OCI-LY1 (cell line): ENCODE measurements at regions not wholly inside any gene's neighbourhood (a gene's known extent, or its start where the extent isn't known, plus 50 kb on each side); places are given as distances from the start of the nearest gene placed in this dataset.

ENCODE experiments used
- H2AFZ ChIP-seq: fragments of 200-600 bp; sonication (generic), shearing (Covaris generic); 2 replicates; pipeline ENCODE4 v1.6.0; 2014; ENCODE audit warnings: antibody characterized with exemption, mild to moderate bottlenecking, low read length
- H3F3A ChIP-seq: fragments of 200-600 bp; sonication (generic), shearing (Covaris generic); 2 replicates; pipeline ENCODE4 v1.6.0; 2014; ENCODE audit warnings: mild to moderate bottlenecking, antibody characterized with exemption, low read length, moderate library complexity; ENCODE audit not compliant: insufficient read depth
- H3K27ac ChIP-seq: fragments of 200-600 bp; sonication (generic); 2 replicates; pipeline ENCODE4 v1.5.1; 2014; ENCODE audit warnings: low read length, mixed run types, mild to moderate bottlenecking, low read depth; ENCODE audit not compliant: poor library complexity, severe bottlenecking
- H3K27me3 ChIP-seq: fragments of 200-600 bp; sonication (generic); 2 replicates; pipeline ENCODE4 v1.6.0; 2014; ENCODE audit warnings: antibody characterized with exemption, mild to moderate bottlenecking, low read length, moderate library complexity; ENCODE audit not compliant: insufficient read depth
- H3K36me3 ChIP-seq: fragments of 200-600 bp; sonication (generic); 2 replicates; pipeline ENCODE4 v1.6.1; 2014; ENCODE audit warnings: mild to moderate bottlenecking, antibody characterized with exemption, low read length, moderate library complexity, mixed read lengths; ENCODE audit not compliant: insufficient read depth
- H3K4me1 ChIP-seq: fragments of 200-600 bp; sonication (generic); 2 replicates; pipeline ENCODE4 v1.5.1; 2014; ENCODE audit warnings: mild to moderate bottlenecking, low read length, moderate library complexity; ENCODE audit not compliant: insufficient read depth, severe bottlenecking
- H3K4me2 ChIP-seq: fragments of 200-600 bp; sonication (generic), shearing (Covaris generic); 2 replicates; pipeline ENCODE4 v1.6.1; 2014; ENCODE audit warnings: low read length
- H3K4me3 ChIP-seq: fragments of 200-600 bp; sonication (generic); 2 replicates; pipeline ENCODE4 v1.5.1; 2014; ENCODE audit warnings: low read length, low read depth, mild to moderate bottlenecking, mixed read lengths; ENCODE audit not compliant: poor library complexity, severe bottlenecking
- H3K79me2 ChIP-seq: fragments of 200-600 bp; shearing (Covaris generic); 2 replicates; pipeline ENCODE4 v1.6.1; 2016; ENCODE audit warnings: mixed run types, low read length, mixed read lengths; ENCODE audit not compliant: insufficient read depth
- H3K9ac ChIP-seq: fragments of 200-600 bp; sonication (generic), shearing (Covaris generic); 2 replicates; pipeline ENCODE4 v1.6.1; 2014; ENCODE audit warnings: mild to moderate bottlenecking, low read length, mixed read lengths
- H3K9me2 ChIP-seq: fragments of 200-600 bp; sonication (generic), shearing (Covaris generic); 2 replicates; pipeline ENCODE4 v1.6.1; 2014; ENCODE audit warnings: low read depth, mild to moderate bottlenecking, low read length, mixed read lengths
- H3K9me3 ChIP-seq: fragments of 200-600 bp; shearing (Covaris generic); 2 replicates; pipeline ENCODE4 v1.6.1; 2014; ENCODE audit warnings: low read length, mixed read lengths
- H4K20me1 ChIP-seq: fragments of 200-600 bp; sonication (generic), shearing (Covaris generic); 2 replicates; pipeline ENCODE4 v1.6.0; 2016; ENCODE audit warnings: mild to moderate bottlenecking, low read length; ENCODE audit not compliant: insufficient read depth
- CTCF ChIP-seq: fragments of 200-600 bp; sonication (generic), shearing (Covaris generic); IDR thresholded peaks from 2 replicates; pipeline ENCODE4 v1.5.1; 2017; ENCODE audit warnings: mild to moderate bottlenecking, antibody characterized with exemption, low read length, moderate library complexity, mixed read lengths
- EZH2 ChIP-seq: fragments of 200-600 bp; sonication (generic), shearing (Covaris generic); IDR thresholded peaks from 2 replicates; pipeline ENCODE4 v1.8.0; 2017; ENCODE audit warnings: borderline replicate concordance, mixed run types, mild to moderate bottlenecking, antibody characterized with exemption, low read length, moderate library complexity, mixed read lengths

GRCh38 chr11:50169634-50170033 lies 137.0 kb downstream of the OR4C45 start:
- H3K4me2 ChIP-seq: no peak overlapping the region

GRCh38 chr11:50170115-50170514 lies 137.4 kb downstream of the OR4C45 start:
- Histone ChIP-seq H2AFZ (no peak overlapping the region), H3K27me3 (no peaks in the 10 kb centered on the region), H3K9ac (no peak overlapping the region), H4K20me1 (no peaks in the 10 kb centered on the region), H3K4me3 (no peak overlapping the region), H3K9me2 (no peaks in the 10 kb centered on the region), H3F3A (no peaks in the 10 kb centered on the region), H3K4me1 (no peaks in the 10 kb centered on the region), H3K36me3 (no peaks in the 10 kb centered on the region), H3K27ac (no peak overlapping the region), H3K79me2 (no peaks in the 10 kb centered on the region), H3K4me2 (no peak overlapping the region), H3K9me3 (no peaks in the 10 kb centered on the region)
- TF ChIP-seq CTCF: no peak
- TF ChIP-seq EZH2: no peak

More at GRCh38 chr11:50169634-50170033, 137.0 kb downstream of the OR4C45 start:
- no peak overlapping the region for H3K27ac ChIP-seq
- no peaks in the 10 kb centered on the region for H3K36me3 ChIP-seq
- H3K27me3 ChIP-seq: no peaks in the 10 kb centered on the region
- H3K4me1 ChIP-seq: no peaks in the 10 kb centered on the region
- H2AFZ ChIP-seq: no peak overlapping the region
- no peak for TF ChIP-seq CTCF
- TF ChIP-seq EZH2: no peak
- H3K9me3 ChIP-seq: no peaks in the 10 kb centered on the region
- no peak overlapping the region for H3K4me3 ChIP-seq
- no peaks in the 10 kb centered on the region for H4K20me1 ChIP-seq
- H3K79me2 ChIP-seq: no peaks in the 10 kb centered on the region
- no peaks in the 10 kb centered on the region for H3K9me2 ChIP-seq
- no peak overlapping the region for H3K9ac ChIP-seq
- H3F3A ChIP-seq: no peaks in the 10 kb centered on the region

GRCh38 chr11:50174189-50174588 lies 141.5 kb downstream of the OR4C45 start:
- Histone ChIP-seq H2AFZ (no peak overlapping the region), H3F3A (no peaks in the 10 kb centered on the region), H4K20me1 (no peaks in the 10 kb centered on the region), H3K9me2 (no peaks in the 10 kb centered on the region), H3K27me3 (no peaks in the 10 kb centered on the region), H3K79me2 (no peaks in the 10 kb centered on the region), H3K9me3 (no peaks in the 10 kb centered on the region), H3K4me1 (no peaks in the 10 kb centered on the region), H3K4me2 (no peak overlapping the region), H3K36me3 (no peaks in the 10 kb centered on the region), H3K4me3 (no peak overlapping the region), H3K27ac (no peak overlapping the region), H3K9ac (no peak overlapping the region)
- no peak for TF ChIP-seq EZH2
- TF ChIP-seq CTCF: peak; percentile 34
